ENCODE measurements at regions not wholly inside any gene's neighbourhood (a gene's known extent, or its start where the extent isn't known, plus 50 kb on each side); places are given as distances from the start of the nearest gene placed in this dataset.

- H3K9me1 ChIP-seq (replicated peaks; ENCODE audit: control insufficient read depth, extremely low read depth, insufficient read depth, low read length): no peaks in the 10 kb centered on the region
- H3K4me1 ChIP-seq (ENCODE audit: control insufficient read depth, extremely low read depth, insufficient read depth, low read length): peaks cover 14% of the 10 kb centered on the region
- no peaks in the 10 kb centered on the region for H3K9me3 ChIP-seq (replicated peaks; ENCODE audit: control insufficient read depth, insufficient read depth, low read length)
- peak overlapping the region; percentile 48 to 88 (median 85) for H3K4me3 ChIP-seq (replicated peaks in 1 of 3; ENCODE audit: insufficient read depth in 1 of 3, low read depth in 1 of 3, low read length in 3 of 3)
- H3K27me3 ChIP-seq (ENCODE audit: control insufficient read depth in 2 of 2, insufficient read depth in 2 of 2, low read length in 2 of 2): no peaks in the 10 kb centered on the region
- peak overlapping the region; percentile 92 for H3K4me2 ChIP-seq (ENCODE audit: insufficient read depth, low read length)
- intact Hi-C loops (cut with micrococcal nuclease): loop anchor here (5.0 to 10.0 kb wide), 4 partner anchors 67 to 1376 kb away; partner anchors contain the start of gene RAVER2
- FAIRE-seq (no peak), DNase-seq (ENCODE audit: low read depth, low spot score) (no peak)
- peak overlapping the region; percentile 88 for H3K9ac ChIP-seq (replicated peaks; ENCODE audit: extremely low read depth, insufficient read depth, low read length)
- H3K36me3 ChIP-seq (ENCODE audit: control insufficient read depth in 2 of 2, extremely low read depth in 1 of 2, insufficient read depth in 2 of 2, low read length in 2 of 2): no peaks in the 10 kb centered on the region
- TF ChIP-seq MAX (IDR thresholded peaks at IDR 0.05; ENCODE audit: insufficient read depth, insufficient read length): no peak
- no peak for TF ChIP-seq CTCF (IDR thresholded peaks at IDR 0.05; ENCODE audit: extremely low read depth in 1 of 2, insufficient read depth in 1 of 2, low read depth in 1 of 2, low read length in 2 of 2)
- TF ChIP-seq FOS (IDR thresholded peaks at IDR 0.05; ENCODE audit: borderline replicate concordance, insufficient read depth, low read length): no peak
- TF ChIP-seq POLR2AphosphoS5 (IDR thresholded peaks at IDR 0.05; ENCODE audit: insufficient read depth, low read depth, low read length): no peak
- no peak for TF ChIP-seq POLR2A (IDR thresholded peaks at IDR 0.05; ENCODE audit: low read depth, low read length)
- TF ChIP-seq JUN (IDR thresholded peaks at IDR 0.05; ENCODE audit: borderline replicate concordance, insufficient read depth, insufficient read length, low read depth): no peak
- ChIA-PET POLR2A (no interaction called here), CTCF (no interaction called here)
- peak overlapping the region; percentile 92 for H2AFZ ChIP-seq (ENCODE audit: low read depth, low read length)
- H3K27ac ChIP-seq (ENCODE audit: insufficient read depth, low read depth, low read length): peak overlapping the region; percentile 82
- BruUV-seq (replicated peaks): no TSS peak
- no peaks in the 10 kb centered on the region for H4K20me1 ChIP-seq (replicated peaks; ENCODE audit: control insufficient read depth, extremely low read depth, insufficient read depth, low read length)
- no peaks in the 10 kb centered on the region for H3K79me2 ChIP-seq (ENCODE audit: control insufficient read depth, insufficient read depth, low read length)
- dilution Hi-C loops (cut with MboI; ENCODE audit: extremely low pct_ligation_motif_present, low sequenced_read_pairs): no loop called here
Measured at GRCh38 chr1:65069011-65069565, 78.9 kb upstream of the AK4 start.
